Activated CD4-positive, CD25-positive, alpha-beta regulatory T cell (primary cell): ENCODE measurements at regions not wholly inside any gene's neighbourhood (a gene's known extent, or its start where the extent isn't known, plus 50 kb on each side); places are given as distances from the start of the nearest gene placed in this dataset.

ENCODE experiments used
- DNase-seq, 4 experiments: peaks; one replicate each; lab custom pipeline; 2025; lab: John Stamatoyannopoulos, UW

DNA sequence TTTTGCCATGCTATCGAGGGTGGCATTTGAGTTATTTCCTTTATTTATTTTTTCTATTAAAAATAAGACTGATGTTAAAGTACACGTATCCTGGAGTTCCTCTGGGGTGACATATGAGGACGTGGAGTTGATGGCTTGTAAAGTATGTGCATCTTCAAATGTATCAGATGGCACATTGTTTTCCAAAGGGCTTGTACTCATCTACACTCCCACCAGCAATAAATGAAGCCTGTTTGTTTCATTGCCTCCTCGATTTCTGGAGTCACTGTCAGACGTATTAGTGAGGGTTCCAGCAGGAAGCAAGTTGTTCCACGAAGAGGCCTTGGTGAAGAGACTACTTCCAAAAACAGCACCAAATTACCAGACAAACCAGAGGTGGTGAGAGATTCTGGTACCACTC lies 423.9 kb downstream of the NPHP4 start:
- no peak for DNase-seq

DNA sequence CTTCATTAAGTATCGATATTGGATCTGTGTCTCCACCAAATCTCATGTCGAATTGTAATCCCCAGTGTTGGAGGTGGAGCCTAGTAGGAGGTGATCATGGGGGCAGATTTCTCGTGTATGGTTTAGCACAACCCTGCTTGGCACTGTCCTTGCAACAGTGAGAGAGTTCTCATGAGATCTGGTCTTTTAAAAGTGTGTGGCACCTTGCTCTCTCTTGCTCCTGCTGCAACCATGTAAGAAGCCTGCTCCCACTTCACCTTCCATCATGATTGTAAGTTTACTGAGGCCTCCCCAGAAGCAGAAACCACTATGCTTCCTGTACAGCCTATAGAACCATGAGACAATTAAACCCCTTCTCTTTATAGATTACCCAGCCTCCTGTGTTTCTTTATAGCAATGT lies 424.4 kb downstream of the NPHP4 start:
- no peak for DNase-seq

DNA sequence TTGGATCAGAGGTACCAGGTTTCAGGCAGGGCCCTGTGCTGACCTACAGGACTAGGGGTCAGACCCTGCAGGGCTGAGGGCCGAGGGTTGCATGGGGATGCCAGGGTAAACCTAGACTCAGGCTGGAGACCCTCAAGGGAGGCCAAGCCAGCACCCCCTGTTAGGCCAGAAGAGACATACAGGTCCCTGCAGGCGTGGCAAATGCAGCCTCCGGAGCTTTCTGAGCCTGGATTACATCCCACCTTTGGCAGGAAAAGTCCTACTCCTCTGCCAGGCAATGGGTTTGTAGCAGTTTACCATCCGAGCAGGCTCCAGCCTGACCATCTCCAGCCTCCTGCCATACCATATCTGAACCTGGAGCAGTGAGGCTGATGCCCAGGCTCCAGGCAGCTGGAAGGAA lies 425.3 kb downstream of the NPHP4 start:
- no peak for DNase-seq

DNA sequence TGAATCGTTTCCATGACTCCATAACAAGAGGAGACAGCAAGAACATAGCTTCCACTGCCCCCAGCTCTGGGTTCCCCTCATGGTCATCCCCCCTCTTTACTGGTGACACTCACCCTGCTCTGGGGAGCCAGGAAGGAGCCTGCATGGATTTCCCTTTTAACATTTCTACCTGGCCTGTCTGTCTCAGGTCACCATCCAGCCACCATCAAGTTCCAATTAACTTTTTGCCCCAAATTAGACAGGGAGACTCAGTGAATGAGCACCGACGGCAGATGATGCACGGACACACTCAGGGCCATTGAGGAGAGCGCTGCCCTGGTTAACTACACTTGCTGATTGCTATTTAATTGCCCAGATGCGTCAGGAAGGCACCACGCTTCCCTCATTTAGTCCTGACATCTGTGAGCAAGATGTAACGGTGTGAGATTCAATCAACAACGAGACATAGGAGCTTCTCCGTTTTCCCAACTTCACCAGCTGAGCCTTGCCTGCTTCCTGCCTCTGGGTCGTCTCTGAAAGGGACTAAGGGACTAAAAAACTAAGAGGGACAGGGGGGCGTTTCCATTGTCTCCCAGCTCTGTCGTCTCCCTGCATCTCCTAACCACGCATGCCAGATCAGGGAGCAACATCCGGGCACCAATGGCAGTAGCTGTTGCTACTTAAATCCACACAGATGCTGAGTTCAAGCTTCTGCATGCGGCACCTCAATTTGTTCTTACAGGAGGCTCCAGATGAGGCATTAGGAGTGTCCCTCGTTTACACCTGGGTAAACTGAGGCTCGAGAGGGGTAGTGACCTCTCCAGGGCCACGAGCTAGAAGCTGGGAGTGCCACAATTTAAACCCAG lies 426.7 kb downstream of the NPHP4 start:
- no peak for DNase-seq

DNA sequence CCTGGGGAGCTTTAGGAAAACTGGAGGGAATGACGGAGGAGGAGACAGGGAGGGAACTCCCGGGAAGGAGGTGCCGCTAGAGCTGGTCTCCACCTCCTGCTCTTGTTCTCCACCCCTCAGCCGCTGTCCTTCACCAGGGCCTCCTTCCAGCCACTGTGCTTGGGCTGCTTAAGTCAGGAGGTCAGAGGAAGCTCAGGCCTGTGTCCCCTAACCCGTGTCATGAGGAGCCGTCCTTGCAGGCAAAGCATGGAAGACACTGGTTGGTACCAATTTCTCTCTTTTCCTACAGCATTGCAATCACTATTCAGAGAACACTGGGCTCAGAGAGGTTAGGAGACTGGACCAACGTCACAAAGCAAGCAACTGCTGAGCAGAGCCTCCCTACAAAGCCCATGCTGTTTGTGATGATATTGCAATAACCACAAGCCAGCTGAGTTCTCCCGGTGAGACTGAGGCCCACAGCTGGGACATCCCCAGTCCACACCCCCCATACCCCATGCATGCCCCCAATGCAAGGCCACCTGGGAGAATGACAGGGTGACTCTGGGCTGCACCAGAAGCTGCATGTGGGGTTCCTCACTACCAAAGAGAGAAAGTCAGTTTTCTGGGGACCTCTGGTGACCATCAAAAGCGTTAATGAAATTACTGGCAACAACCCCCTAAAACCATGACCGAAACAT lies 427.5 kb downstream of the NPHP4 start:
- no peak for DNase-seq

DNA sequence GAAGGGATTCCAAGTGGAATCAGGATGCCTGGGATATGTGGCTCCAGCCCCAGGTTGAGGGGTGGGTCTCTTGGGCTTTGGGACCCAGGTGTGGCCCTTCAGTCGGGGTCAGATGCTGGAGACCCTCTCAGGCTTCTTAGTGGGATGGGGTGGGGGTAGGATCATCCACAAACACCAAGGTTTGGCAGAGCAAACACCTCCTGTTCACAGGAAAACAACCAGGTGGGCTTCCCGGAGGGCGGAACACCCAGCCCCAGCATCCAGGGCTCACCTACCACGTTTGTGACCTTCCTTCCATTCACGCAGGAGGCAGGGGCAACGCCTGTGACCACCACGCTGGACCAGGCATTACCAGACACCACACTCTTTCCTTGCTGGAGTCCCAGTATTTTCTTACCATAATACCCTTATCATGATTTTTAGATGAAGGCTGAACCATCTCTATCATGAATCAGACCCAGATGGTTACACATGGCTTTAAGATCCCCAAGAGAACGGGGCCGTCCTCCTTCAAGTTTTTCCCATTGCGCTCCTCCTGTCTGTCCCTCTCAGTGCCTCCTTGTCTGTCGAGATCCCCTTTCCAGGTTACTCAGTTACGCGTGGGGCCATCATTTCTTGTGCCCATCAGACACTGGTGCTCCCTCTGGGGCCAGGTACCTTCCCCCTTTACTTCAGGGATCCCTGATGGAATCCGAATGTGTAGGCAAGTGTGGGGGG lies 428.2 kb downstream of the NPHP4 start:
- DNase-seq: no peak

DNA sequence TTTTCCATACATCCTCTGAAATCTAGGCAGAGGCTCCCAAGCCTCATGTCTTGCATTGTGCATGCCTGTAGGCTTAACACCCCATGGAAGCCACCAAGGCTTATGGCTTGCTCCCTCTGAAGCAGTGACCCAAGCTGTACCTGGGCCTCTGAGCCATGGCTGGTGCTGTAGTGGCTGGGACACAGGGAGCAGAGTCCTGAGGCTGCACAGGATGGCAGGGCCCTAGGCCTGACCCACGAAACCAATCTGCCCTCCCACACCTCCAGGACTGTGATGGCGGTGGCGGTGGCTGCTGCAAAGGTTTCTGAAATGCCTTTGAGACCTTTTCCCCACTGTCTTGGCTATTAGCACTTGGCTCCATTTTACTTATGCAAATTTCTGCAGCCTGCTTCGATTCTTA lies 429.5 kb downstream of the NPHP4 start:
- no peak for DNase-seq

DNA sequence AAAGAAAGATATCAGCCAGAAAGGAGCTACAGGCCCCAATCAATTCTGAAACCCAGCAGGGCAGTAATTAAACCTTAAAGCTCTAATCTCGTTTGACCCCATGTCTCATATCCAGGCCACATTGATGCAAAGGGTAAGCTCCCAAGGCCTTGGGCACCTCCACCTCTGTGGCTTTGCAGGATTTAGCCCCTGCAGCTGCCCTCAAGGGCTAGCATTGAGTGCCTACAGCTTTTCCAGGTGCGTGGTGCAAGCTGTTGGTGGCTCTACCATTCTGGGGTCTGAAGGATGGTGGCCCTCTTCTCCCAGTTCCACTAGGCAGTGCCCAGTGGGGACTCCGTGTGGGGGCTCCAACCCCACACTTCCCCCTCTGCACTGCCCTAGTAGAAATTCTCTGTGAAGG lies 429.9 kb downstream of the NPHP4 start:
- DNase-seq: no peak

DNA sequence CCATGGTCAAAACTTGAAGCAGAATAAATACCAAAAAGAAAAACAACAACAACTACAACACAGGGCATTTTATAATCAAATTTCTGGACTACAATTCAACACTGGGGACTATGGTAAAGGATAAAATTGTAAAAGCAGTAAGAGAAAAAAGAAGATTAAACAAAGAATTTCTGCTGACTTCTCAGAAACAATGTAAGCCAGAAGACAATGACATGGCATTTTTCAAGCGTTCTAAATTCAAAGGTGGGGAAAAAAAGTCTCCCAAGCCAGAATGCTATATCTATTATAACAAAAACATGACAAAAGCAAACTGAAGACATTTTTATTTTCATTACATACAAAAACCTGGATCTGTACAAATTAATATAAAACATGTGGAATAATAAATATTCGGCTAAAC lies 433.1 kb downstream of the NPHP4 start:
- no peak for DNase-seq

DNA sequence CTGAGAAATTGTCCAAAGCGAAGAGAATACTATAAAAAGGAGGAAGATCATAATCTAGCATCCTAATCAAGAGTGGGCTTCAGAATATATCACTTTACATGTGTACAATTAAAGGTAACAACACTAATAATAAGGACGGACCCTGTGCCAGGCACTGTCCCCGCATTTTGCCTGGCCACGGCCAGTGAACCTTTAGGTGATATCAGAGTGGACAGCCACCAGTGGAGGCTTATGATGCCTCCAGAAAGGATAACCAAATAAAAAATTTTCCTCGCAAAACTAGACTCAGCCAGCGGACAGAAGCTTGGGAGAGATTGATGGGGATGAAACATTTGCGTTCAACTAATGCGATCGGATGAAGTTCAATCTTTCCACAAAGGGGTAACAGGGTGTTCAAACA lies 436.4 kb downstream of the NPHP4 start:
- DNase-seq: no peak

DNA sequence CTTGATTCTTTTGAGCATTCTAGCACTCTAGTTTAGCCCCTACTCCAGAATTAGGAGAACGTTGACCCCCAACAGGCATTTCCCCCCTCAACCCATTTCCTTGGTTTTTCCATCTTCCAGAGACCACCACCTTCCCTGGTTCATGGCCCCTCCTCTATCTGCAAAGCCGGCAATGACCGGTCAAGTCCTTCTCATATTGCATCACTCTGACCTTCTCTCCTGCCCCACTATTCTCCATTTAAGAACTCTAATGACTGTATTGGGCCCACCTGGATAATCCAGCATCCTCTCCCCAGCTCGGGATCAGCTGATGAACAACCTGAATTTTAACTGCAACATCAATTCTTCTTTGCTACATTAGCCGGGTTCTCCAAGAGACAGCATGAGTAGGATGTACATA lies 437.4 kb downstream of the NPHP4 start:
- no peak for DNase-seq

DNA sequence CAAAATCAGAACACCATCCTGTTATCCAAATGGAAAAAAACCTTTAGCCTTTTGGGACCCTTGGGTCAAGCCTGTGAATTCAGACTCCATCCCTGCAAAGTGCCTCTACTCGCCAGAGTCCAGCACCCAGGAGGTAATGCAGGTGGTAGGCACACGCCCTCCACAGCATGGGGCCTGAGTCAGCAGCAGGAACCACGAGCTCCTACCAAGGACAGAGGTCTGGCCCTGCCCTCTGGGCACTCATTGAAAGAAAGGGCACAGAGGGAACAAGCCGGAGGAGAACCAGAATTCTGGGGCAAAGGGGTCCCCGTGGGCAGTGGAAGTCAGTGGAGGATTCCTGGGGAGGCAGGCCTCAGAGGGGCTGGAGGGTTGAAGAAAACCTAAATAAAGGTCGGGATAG lies 438.1 kb downstream of the NPHP4 start:
- DNase-seq: no peak

DNA sequence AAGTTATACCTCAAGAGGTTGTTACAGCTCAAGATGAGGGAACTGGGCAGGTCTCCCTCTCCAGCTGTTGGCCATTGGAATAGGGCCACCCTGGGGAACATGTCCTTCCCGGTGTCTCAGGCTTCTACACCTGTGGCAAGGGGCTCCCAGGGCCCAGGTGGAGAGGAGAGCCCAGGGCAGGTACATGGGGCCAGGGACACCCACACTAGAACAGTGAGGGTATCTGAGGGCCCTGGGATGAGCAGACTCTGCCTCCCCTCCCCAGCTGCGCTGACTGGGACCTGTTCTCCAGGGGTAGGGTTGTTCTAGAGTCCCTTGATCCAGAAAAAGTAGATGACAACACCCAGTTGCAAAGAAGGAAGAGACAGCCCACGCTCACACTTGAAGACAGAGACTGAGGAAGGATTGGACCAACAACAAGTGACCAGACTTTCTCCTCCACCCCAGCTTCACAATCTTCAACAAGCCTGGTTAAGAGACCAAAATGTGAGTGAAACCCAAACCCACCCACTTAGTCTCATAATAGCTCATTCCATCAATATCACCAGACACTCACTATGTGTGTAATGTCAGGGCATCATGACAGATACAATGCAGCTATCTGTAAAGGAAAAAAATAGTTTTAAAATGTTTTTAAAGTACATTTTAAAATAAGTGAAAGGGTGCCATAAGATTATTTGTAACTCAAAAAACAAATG lies 439.3 kb downstream of the NPHP4 start:
- DNase-seq: no peak

DNA sequence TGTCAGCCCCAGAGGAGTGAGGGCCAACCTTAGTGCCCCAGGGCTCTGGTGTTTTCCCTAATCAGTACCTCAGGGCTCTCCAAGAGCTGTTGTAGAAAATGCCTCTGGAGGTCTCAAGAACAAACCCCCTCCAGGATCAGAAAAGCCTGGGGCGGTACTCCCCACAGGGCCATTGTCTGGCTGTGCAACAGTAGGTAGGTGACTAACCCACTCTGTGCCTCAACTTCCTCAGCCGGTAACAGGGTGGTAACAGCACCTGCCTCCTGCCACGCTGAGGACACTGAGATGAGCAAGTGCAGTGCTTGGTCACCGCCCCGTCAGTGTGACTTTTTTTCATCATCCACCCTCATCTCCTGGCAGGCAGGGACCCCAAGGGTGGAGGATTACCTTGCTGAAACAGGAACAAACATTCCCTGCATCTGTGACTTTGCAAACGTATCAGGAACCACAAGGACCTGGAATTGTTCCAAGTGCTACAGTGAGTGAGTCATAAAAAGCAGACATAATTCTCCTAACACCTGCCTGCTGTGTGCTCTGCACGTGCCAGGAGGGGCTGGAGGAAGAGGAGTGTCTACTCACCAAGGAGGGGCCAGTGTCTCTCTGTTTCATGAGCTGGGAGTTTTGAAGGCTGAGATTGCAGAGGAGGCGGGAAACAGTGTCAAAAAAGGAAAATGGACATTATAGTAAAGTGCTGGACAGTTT lies 440.8 kb downstream of the NPHP4 start:
- DNase-seq: no peak

DNA sequence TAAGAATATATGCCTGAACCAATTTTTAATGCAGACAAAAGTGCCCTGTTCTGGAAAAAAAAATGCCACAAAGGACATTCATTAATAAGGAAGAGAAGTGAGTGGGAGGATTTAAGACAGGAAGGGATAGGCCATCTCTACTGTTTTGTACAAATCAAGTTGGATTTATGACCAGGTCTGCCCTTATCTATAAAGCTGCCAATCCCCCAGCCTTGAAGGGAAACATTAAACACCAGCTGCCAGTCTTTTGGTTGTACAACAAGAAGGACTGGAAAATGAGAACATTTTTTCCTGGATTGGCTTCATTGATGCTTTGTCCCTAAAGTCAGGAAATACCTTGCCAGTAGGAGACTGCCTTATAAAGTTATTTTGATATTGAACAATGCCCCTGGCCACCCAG lies 444.0 kb downstream of the NPHP4 start:
- DNase-seq: no peak

DNA sequence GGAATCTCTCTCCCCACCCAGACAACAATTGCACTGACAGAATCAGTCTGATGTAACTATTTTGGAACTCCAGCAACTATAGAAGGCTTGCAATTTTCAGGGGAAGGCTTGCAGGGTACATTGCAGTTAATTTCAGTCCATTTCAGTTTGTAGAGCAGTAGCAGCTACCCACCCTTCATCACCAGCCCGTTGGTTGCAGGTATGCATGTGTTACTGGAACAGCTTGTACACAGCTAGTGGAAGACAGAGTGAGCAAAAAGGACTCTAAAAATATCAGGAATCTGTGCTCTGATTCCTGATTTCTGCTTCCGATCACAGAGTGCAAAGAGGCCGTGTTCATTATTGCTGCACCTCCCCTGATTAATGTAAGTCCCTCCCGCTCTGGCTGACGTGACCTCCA lies 449.0 kb downstream of the NPHP4 start:
- DNase-seq: no peak

DNA sequence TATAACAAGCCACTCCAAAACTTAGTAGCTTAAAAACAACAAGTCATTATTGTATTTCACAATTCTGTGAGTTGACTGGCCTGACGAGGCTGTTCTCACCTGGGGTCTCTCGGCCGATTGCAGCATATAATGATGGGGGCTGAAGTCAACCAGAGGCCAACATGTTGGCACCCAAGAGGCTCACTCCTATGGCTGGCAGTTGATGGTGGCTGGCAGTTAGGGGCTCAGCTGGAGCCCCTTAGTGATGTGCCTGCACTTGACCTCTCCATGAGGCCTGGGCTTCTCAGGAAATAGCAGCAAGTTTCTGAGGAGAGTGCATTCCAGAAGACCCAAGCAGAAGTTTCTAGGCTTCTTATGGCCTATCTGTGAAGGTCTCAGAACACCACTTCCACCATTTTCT lies 459.4 kb downstream of the NPHP4 start:
- DNase-seq: no peak

DNA sequence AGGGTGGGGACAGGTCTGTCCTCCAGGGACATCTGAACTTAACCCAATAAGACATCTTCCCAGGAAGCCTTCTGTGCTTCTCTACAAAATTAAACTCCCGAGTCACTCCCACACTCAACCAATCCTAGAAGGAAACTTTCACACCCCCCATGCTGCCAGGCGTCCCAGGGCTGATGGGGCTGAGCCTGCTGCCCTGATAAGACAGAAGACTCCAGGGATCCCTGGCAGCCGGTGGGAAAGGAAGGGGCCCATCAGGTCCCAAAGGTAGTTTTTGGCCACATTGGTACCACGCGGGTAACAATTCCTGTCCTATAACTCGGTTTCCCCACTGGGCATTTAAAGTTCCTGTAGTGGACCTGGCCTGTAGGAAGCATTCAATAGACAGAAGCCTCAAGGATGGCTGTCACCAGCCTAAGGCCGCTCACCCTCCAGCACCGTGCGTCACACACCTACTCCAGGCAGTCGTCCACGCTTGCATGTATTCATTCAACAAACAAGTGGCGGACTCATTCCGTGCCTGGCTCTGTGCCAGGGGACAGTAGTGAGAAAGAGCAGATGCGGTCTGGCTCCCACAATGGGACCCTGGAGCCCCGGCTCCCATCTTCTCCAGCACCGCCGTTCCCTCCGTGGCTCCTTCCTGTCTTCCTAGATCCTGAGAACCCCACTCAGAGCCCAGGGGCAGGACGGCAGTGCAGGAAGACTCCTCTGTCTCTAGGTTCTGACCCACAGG lies 465.2 kb downstream of the NPHP4 start:
- DNase-seq: no peak

DNA sequence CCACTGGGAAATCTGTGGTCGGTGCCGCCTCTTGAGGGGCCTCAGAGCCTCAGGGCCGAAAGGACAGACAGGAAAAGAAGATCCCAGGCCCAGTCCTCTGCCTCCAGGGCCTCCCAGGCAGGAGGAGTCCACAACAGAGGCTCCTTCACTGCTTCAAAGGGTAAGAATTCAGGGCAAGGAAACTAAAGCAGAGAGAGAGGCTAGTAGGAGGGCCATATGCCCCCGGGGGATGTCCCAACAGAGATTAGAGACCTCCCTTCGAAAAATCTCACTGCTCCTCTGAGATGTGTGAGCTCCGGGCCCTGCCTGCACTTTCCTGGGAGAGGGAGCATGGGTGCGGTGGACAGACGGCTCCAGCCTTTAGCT lies 465.9 kb downstream of the NPHP4 start:
- no peak for DNase-seq

DNA sequence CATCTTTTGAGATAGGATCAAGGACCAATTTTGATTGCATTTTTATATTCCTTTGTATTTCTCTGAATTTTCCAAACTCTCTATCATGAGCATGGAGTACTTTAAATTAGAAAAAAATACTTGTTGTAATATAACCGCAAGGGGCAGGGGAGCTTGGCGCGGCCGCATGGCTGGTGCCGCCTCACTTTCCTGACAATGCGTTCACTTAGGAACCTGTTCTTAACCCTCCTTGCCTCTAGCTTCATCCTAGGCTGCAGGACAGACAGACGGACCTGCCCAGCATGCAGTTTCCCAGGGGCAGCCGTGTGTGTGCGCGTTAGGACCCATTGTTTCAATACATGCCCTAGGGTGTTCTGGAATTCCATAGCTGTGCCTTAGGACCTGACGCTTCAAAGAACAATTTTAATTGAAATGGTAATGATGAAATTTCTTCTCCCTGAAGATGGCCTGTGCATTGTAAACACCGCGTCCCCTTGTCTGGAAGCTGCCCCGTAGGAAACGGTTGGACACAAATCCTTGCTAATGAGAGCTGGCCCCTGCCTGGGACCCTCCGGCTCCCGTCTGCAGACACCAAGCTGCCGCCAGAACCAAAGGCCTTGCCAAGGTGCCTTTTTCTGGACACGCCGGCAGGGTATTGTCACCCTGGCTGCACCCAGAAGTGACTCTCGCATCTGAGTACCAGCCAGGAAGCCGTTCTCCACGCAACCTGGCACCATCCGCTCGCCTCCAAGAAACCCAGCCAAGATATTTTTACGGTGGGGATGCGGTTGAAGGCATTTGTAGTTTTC lies 466.4 kb downstream of the NPHP4 start:
- DNase-seq: no peak
